GM23338 (cell line): ENCODE measurements at regions not wholly inside any gene's neighbourhood (a gene's known extent, or its start where the extent isn't known, plus 50 kb on each side); places are given as distances from the start of the nearest gene placed in this dataset.

Experiments
- ATAC-seq: fragments of 200-7000 bp; cut with Tn5 transposase; 3 replicates; pipeline ENCODE4 v1.9.1; 2020
- DNase-seq: peaks from one replicate; pipeline ENCODE4 v3.0.0-alpha.2; 2015; ENCODE audit warnings: low spot score
- H2AFZ ChIP-seq: fragments of 200-600 bp; sonication (generic); 2 replicates; pipeline ENCODE4 v1.8.0; 2016; ENCODE audit warnings: antibody characterized with exemption, mild to moderate bottlenecking, moderate library complexity
- H3F3A ChIP-seq: fragments of 200-600 bp; sonication (generic); replicated peaks from 2 replicates; pipeline ENCODE4 v1.8.0; 2017; ENCODE audit warnings: antibody characterized with exemption, mixed run types, low read depth
- H3K27ac ChIP-seq: fragments of 200-600 bp; sonication (generic); 2 replicates; pipeline ENCODE4 v1.6.1; 2016; ENCODE audit warnings: low read depth
- H3K27me3 ChIP-seq: fragments of 200-600 bp; sonication (generic); 2 replicates; pipeline ENCODE4 v1.8.0; 2016; ENCODE audit warnings: mild to moderate bottlenecking, mixed run types, moderate library complexity; ENCODE audit not compliant: insufficient read depth
- H3K36me3 ChIP-seq: fragments of 200-600 bp; sonication (generic); 2 replicates; pipeline ENCODE4 v1.8.0; 2016; ENCODE audit warnings: mild to moderate bottlenecking; ENCODE audit not compliant: insufficient read depth
- H3K4me1 ChIP-seq: fragments of 200-600 bp; sonication (generic); 2 replicates; pipeline ENCODE4 v1.8.0; 2016; ENCODE audit warnings: mild to moderate bottlenecking, moderate library complexity; ENCODE audit not compliant: insufficient read depth
- H3K4me2 ChIP-seq: fragments of 200-600 bp; sonication (generic); 2 replicates; pipeline ENCODE4 v1.7.1; 2017; ENCODE audit warnings: mixed run types
- H3K4me3 ChIP-seq: fragments of 200-600 bp; sonication (generic); 2 replicates; pipeline ENCODE4 v1.6.1; 2016; ENCODE audit warnings: mixed run types
- H3K79me2 ChIP-seq: fragments of 200-600 bp; sonication (generic); replicated peaks from 2 replicates; pipeline ENCODE4 v1.8.0; 2017; ENCODE audit warnings: mild to moderate bottlenecking; ENCODE audit not compliant: insufficient read depth
- H3K9me2 ChIP-seq: fragments of 200-600 bp; sonication (generic); 2 replicates; pipeline ENCODE4 v1.8.0; 2017; ENCODE audit not compliant: insufficient read depth
- H4K20me1 ChIP-seq: fragments of 200-600 bp; sonication (generic); replicated peaks from 2 replicates; pipeline ENCODE4 v1.8.0; 2017; ENCODE audit warnings: mild to moderate bottlenecking; ENCODE audit not compliant: insufficient read depth
- H3K27ac Mint-ChIP-seq: 2 replicates; pipeline ENCODE4 v1.8.0; 2020; ENCODE audit warnings: inconsistent platforms, mild to moderate bottlenecking, moderate library complexity, mixed read lengths
- H3K27me3 Mint-ChIP-seq: 3 replicates; pipeline ENCODE4 v1.8.0; 2022; ENCODE audit warnings: low read depth, mild to moderate bottlenecking, moderate library complexity, mixed read lengths, inconsistent platforms; ENCODE audit not compliant: insufficient read depth, poor library complexity
- H3K36me3 Mint-ChIP-seq: 3 replicates; pipeline ENCODE4 v1.8.0; 2021; ENCODE audit warnings: low read depth, mild to moderate bottlenecking, inconsistent platforms, moderate library complexity, mixed read lengths
- H3K4me1 Mint-ChIP-seq: 3 replicates; pipeline ENCODE4 v1.8.0; 2020; ENCODE audit warnings: mild to moderate bottlenecking, inconsistent platforms, mixed read lengths
- H3K4me3 Mint-ChIP-seq: 3 replicates; pipeline ENCODE4 v1.8.0; 2021; ENCODE audit warnings: moderate library complexity, mild to moderate bottlenecking, inconsistent platforms, mixed read lengths
- H3K9me3 Mint-ChIP-seq: 3 replicates; pipeline ENCODE4 v1.8.0; 2020; ENCODE audit warnings: moderate library complexity, mild to moderate bottlenecking, inconsistent platforms, mixed read lengths
- EZH2 ChIP-seq: fragments of 200-600 bp; sonication (generic); IDR thresholded peaks from one replicate; pipeline ENCODE4 v1.8.0; 2017; ENCODE audit warnings: antibody characterized with exemption, mild to moderate bottlenecking, low read depth; ENCODE audit not compliant: unreplicated experiment
- JUNB ChIP-seq: IDR thresholded peaks from one replicate; pipeline ENCODE4 v1.6.1; 2016; ENCODE audit warnings: antibody characterized with exemption; ENCODE audit not compliant: unreplicated experiment
- NANOG ChIP-seq: IDR thresholded peaks from 2 replicates; pipeline ENCODE4 v1.6.1; 2016; ENCODE audit warnings: antibody characterized with exemption, borderline replicate concordance
- POLR2AphosphoS5 ChIP-seq: IDR thresholded peaks from 2 replicates; pipeline ENCODE4 v1.6.1; 2016; ENCODE audit warnings: antibody characterized with exemption, low read depth
- STAT1 ChIP-seq: IDR thresholded peaks from one replicate; pipeline ENCODE4 v1.6.1; 2016; ENCODE audit warnings: antibody characterized with exemption; ENCODE audit not compliant: unreplicated experiment
- ZNF114 ChIP-seq: fragments of 250-450 bp; sonication (Bioruptor Pico); IDR thresholded peaks from 2 replicates; pipeline ENCODE4 v1.5.0; 2020; ENCODE audit warnings: mild to moderate bottlenecking, moderate library complexity
- ZNF331 ChIP-seq: fragments of 250-450 bp; sonication (Bioruptor Pico); IDR thresholded peaks from 2 replicates; pipeline ENCODE4 v1.5.0; 2020; ENCODE audit warnings: low read depth, mild to moderate bottlenecking, moderate library complexity
- TF ChIP-seq, protein P1 (sequence below), 2 experiments: fragments of 200-600 bp in 1 of 2; sonication (generic) in 1 of 2; conservative IDR thresholded peaks; 2 replicates each; pipeline versions ENCODE4 v1.5.1 to v1.6.1; 2016 to 2017; ENCODE audit warnings: antibody characterized with exemption in 2 of 2, low read depth in 2 of 2, mild to moderate bottlenecking in 2 of 2, moderate library complexity in 1 of 2

DNA sequence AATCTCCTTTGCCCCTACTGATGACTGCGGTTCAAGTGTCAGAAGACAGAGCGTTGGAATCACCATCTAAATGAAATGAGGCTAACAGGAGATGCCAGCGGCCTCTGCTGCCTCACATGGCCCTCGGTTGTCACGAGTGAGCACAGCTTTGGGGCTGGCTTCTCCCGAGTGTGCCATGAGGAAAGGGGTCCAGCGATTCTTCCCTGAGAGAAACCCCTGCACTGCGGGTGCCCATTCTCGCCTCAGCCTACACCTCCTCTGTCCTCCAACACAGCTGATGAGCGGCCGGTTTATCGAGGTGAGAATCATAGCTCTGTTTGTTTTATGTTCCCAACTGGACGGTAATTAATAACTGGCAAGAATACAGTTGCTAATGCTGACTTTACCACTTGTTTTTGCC lies 144.7 kb upstream of the RPS6KA2 start (continued):
- TF ChIP-seq, protein P1, sequence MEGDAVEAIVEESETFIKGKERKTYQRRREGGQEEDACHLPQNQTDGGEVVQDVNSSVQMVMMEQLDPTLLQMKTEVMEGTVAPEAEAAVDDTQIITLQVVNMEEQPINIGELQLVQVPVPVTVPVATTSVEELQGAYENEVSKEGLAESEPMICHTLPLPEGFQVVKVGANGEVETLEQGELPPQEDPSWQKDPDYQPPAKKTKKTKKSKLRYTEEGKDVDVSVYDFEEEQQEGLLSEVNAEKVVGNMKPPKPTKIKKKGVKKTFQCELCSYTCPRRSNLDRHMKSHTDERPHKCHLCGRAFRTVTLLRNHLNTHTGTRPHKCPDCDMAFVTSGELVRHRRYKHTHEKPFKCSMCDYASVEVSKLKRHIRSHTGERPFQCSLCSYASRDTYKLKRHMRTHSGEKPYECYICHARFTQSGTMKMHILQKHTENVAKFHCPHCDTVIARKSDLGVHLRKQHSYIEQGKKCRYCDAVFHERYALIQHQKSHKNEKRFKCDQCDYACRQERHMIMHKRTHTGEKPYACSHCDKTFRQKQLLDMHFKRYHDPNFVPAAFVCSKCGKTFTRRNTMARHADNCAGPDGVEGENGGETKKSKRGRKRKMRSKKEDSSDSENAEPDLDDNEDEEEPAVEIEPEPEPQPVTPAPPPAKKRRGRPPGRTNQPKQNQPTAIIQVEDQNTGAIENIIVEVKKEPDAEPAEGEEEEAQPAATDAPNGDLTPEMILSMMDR (conservative IDR thresholded peaks at IDR 0.05; ENCODE audit: low read depth in 2 of 2) = no peak
- TF ChIP-seq POLR2AphosphoS5 (no peak), STAT1 (no peak), EZH2 (no peak)

DNA sequence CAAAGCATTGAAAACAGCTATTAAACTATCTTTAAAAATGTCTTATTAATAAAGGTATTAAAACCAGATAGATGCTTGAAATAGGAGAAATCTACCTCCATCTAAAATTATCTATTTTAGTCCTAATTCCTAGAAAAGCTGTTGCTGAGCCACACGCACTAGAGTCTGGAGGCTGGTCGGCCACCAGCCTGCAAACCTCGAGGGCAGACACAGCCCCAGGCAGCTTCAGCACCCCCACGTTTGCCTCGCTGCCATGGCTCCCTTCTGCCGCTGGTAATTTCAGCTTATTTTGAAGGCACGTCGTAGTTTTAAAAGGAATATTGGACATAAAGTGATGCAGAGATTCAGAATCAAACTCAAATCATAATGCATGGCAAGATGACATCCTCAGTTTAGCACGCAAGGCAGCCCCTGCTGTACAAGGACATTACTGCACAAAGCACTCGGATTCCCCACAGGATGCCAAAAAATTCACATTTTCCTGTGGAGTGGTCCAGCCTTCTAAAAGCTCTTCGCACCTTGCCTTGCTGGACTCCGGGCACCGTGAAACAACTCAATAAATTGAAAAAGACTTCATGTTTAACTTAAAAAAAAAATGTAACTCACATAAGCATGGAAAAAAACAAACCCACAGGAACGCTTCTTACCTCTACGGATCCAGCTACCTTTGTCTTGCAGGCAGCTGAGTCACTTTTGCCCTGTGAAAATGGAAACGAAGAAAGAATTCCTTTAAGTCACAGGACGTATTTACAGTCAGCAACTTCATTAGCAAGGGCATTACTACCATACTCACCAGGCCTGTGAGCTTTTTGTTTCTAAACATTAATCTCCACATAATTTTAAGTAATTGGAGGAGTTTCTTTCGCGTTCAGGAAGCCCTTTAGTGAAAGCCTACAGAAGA lies 143.4 kb upstream of the RPS6KA2 start:
- peaks cover 13% of the 10 kb centered on the region for H3K27me3 Mint-ChIP-seq
- H3K79me2 ChIP-seq = no peaks in the 10 kb centered on the region
- H3K9me3 Mint-ChIP-seq = peaks cover 7% of the 10 kb centered on the region; the same call in 1 of the 3 replicates
- no peaks in the 10 kb centered on the region for H4K20me1 ChIP-seq
- peak overlapping the region; percentile 51; the same call in 1 of the 2 replicates for H3K4me2 ChIP-seq
- H3K4me1 ChIP-seq = peaks cover 40% of the 10 kb centered on the region
- 0 out of 3 replicates have a peak, but pooled peaks cover 3% of the 10 kb centered on the region for H3K36me3 Mint-ChIP-seq
- H3K27ac ChIP-seq = peak overlapping the region; percentile 21; the same call in 1 of the 2 replicates
- DNase-seq = peak; percentile 57
- TF ChIP-seq, protein P1 (conservative IDR thresholded peaks at IDR 0.05; ENCODE audit: low read depth in 2 of 2) = 0 out of 4 replicates have a peak, but pooled peaks have one; percentile 11 to 22
- TF ChIP-seq ZNF331 = no peak
- TF ChIP-seq JUNB = no peak
- no peak for TF ChIP-seq ZNF114 (CRISPR knock-in tag)
- no peaks in the 10 kb centered on the region for H3F3A ChIP-seq
- H3K27me3 ChIP-seq = no peaks in the 10 kb centered on the region
- H3K4me3 Mint-ChIP-seq = no peak overlapping the region; the same call in 2 of the 3 replicates
- peaks cover 42% of the 10 kb centered on the region for H3K4me1 Mint-ChIP-seq
- no peak overlapping the region for H3K4me3 ChIP-seq
- no peak overlapping the region for H2AFZ ChIP-seq
- peak; percentile 6; the same call in 1 of the 3 replicates for ATAC-seq
- H3K27ac Mint-ChIP-seq = peak overlapping the region; percentile 86
- no peaks in the 10 kb centered on the region for H3K36me3 ChIP-seq
- no peaks in the 10 kb centered on the region for H3K9me2 ChIP-seq

DNA sequence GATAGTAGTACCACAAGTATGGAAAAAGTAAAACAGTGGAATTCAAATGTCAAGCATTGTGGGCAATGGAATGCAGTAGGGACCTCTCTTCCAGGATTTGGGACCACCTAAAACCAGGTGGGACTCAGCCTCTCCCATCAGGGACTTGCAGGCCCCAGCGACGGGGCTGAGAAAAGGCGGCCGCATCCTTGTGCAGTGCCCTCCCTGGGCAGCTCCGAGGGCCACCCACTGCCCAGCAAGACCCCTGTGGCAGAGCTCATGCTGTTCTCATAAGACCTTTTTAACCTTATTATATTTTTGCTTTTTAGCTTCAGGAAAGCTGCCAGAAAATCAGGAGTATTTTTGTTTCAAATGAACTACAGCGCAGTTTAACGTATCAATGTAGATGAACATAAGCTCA lies 142.6 kb upstream of the RPS6KA2 start:
- no peak overlapping the region for H3K27ac Mint-ChIP-seq
- H3K36me3 Mint-ChIP-seq = 0 out of 3 replicates have a peak, but pooled peaks cover 3% of the 10 kb centered on the region
- TF ChIP-seq NANOG = no peak
- no peak for ATAC-seq
- no peak for DNase-seq
- peaks cover 39% of the 10 kb centered on the region for H3K4me1 Mint-ChIP-seq
- Histone ChIP-seq H3K36me3 (no peaks in the 10 kb centered on the region), H3K27me3 (no peaks in the 10 kb centered on the region), H2AFZ (no peak overlapping the region), H3K79me2 (no peaks in the 10 kb centered on the region), H3K27ac (no peak overlapping the region), H3K4me2 (no peak overlapping the region), H3K4me3 (no peak overlapping the region), H3K4me1 (peaks cover 40% of the 10 kb centered on the region), H3K9me2 (no peaks in the 10 kb centered on the region), H4K20me1 (no peaks in the 10 kb centered on the region), H3F3A (no peaks in the 10 kb centered on the region)
- peaks cover 13% of the 10 kb centered on the region for H3K27me3 Mint-ChIP-seq
- H3K4me3 Mint-ChIP-seq = no peak overlapping the region
- peaks cover 7% of the 10 kb centered on the region; the same call in 1 of the 3 replicates for H3K9me3 Mint-ChIP-seq
